Heart left ventricle (tissue), 13 donors: ENCODE measurements at regions not wholly inside any gene's neighbourhood (a gene's known extent, or its start where the extent isn't known, plus 50 kb on each side); places are given as distances from the start of the nearest gene placed in this dataset.

ENCODE experiments used
- CTCF ChIP-seq, 12 donors: fragments of 200-600 bp; sonication (generic) in 4 of 12; IDR thresholded peaks; one replicate each; pipeline versions ENCODE4 v1.5.0 to v1.8.0; 2018 to 2022; ENCODE audit warnings: antibody characterized with exemption in 12 of 12, mild to moderate bottlenecking in 5 of 12
- POLR2A ChIP-seq, 2 donors: fragments of 450-650 bp; IDR thresholded peaks; one replicate each; pipeline ENCODE4 v1.6.1; 2017; ENCODE audit warnings: antibody characterized with exemption in 2 of 2, mild to moderate bottlenecking in 2 of 2, moderate library complexity in 2 of 2
- donor health status: ischemic (EF 13 %, LVEDD 7.1; RV severe dilation, severe dysfunction).
- donor health status: DM: no; HTN: yes; CAD: no.
- donor health status: DM: no; HTN: no; CAD: no.
- donor health status: ischemic (EF 25% LVEDD 6.9; RV normal size, moderate dysfunction).
- donor health status: ischemic (EF 25% LVEDD 5.7; RV mildly dilated, moderate dysfunction).
- donor health status: ischemic (EF 35%, LVEDD 5.7; RV mildly dilated, moderate dysfunction).
- donor health status: nonischemic (EF 11% LVEDD 7.7; RV severe dilation, severe dysfunction).
- donor health status: DM: yes; HTN: yes; CAD: no.
- donor health status: PGD.
- donor health status: ischemic (EF 29% LVEDD 5.4; RV normal size, mild dysfunction).
- donor health status: nonischemic (EF 23%, LVEDD 6.1; RV moderate dilation, normal function).

GRCh38 chr5:28788954-28789353 lies 1750.6 kb upstream of the CDH9 start:
- TF ChIP-seq CTCF (IDR thresholded peaks at IDR 0.05) (no peak), POLR2A (IDR thresholded peaks at IDR 0.05) (no peak)
